22Rv1 (cell line): ENCODE measurements at regions not wholly inside any gene's neighbourhood (a gene's known extent, or its start where the extent isn't known, plus 50 kb on each side); places are given as distances from the start of the nearest gene placed in this dataset.

Experiments
- H3K27ac ChIP-seq: fragments of 450-650 bp; 2 replicates; pipeline ENCODE4 v1.5.1; 2017
- CTCF ChIP-seq: fragments of 450-650 bp; IDR thresholded peaks from 2 replicates; pipeline ENCODE4 v1.5.1; 2017; ENCODE audit warnings: mild to moderate bottlenecking
- ZFX ChIP-seq: fragments of 450-650 bp; IDR thresholded peaks from 2 replicates; pipeline ENCODE4 v1.6.1; 2017; ENCODE audit warnings: antibody characterized with exemption, borderline replicate concordance

GRCh38 chr5:98593418-98593817 is 180.0 kb upstream of the RGMB start:
- H3K27ac ChIP-seq, result no peak overlapping the region
- TF ChIP-seq ZFX (no peak), CTCF (no peak)

GRCh38 chr5:98594098-98594497 is 179.4 kb upstream of the RGMB start:
- TF ChIP-seq CTCF, result no peak
- no peak for TF ChIP-seq ZFX
- no peak overlapping the region for H3K27ac ChIP-seq

- no peak overlapping the region for H3K27ac ChIP-seq
- TF ChIP-seq CTCF (no peak), ZFX (no peak)
Measured at GRCh38 chr5:98599016-98599415, 174.4 kb upstream of the RGMB start.

- no peak overlapping the region for H3K27ac ChIP-seq
- no peak for TF ChIP-seq CTCF
- no peak for TF ChIP-seq ZFX
Measured at GRCh38 chr5:98602534-98603112, 170.8 kb upstream of the RGMB start.

GRCh38 chr5:98603456-98603855 is 170.0 kb upstream of the RGMB start:
- TF ChIP-seq ZFX, result no peak

GRCh38 chr5:98604301-98604700 is 169.2 kb upstream of the RGMB start:
- TF ChIP-seq ZFX, result no peak
- TF ChIP-seq CTCF, result no peak
- H3K27ac ChIP-seq, result no peak overlapping the region

More at GRCh38 chr5:98603456-98603855, 170.0 kb upstream of the RGMB start:
- no peak overlapping the region for H3K27ac ChIP-seq

- no peak overlapping the region for H3K27ac ChIP-seq
- no peak for TF ChIP-seq ZFX
- no peak for TF ChIP-seq CTCF
Measured at GRCh38 chr5:98604721-98605425, 168.6 kb upstream of the RGMB start.
